ENCODE measurements at regions not wholly inside any gene's neighbourhood (a gene's known extent, or its start where the extent isn't known, plus 50 kb on each side); places are given as distances from the start of the nearest gene placed in this dataset.

GRCh38 chr12:74980510-74980909 lies 229.1 kb downstream of the KCNC2 start:
- no peak overlapping the region for H3K4me3 ChIP-seq
- no peaks in the 10 kb centered on the region for H3K9me3 ChIP-seq
- DNase-seq (ENCODE audit: low spot score in 2 of 2): no peak
- in situ Hi-C loops (cut with MboI; ENCODE audit: low sequenced_read_pairs): no loop called here
- no peaks in the 10 kb centered on the region for H3K4me1 ChIP-seq
- peaks cover 7% of the 10 kb centered on the region for H3K27me3 ChIP-seq (ENCODE audit: low read depth)
- H3K36me3 ChIP-seq (replicated peaks): no peaks in the 10 kb centered on the region

- H3K27me3 ChIP-seq (ENCODE audit: low read depth): peaks cover 7% of the 10 kb centered on the region
- H3K4me1 ChIP-seq: no peaks in the 10 kb centered on the region
- no peaks in the 10 kb centered on the region for H3K36me3 ChIP-seq (replicated peaks)
- no peak for DNase-seq (ENCODE audit: low spot score in 2 of 2)
- in situ Hi-C loops (cut with MboI; ENCODE audit: low sequenced_read_pairs): no loop called here
- H3K9me3 ChIP-seq: no peaks in the 10 kb centered on the region
- H3K4me3 ChIP-seq: no peak overlapping the region
Measured at GRCh38 chr12:74981541-74981940, 228.1 kb downstream of the KCNC2 start.

DNA sequence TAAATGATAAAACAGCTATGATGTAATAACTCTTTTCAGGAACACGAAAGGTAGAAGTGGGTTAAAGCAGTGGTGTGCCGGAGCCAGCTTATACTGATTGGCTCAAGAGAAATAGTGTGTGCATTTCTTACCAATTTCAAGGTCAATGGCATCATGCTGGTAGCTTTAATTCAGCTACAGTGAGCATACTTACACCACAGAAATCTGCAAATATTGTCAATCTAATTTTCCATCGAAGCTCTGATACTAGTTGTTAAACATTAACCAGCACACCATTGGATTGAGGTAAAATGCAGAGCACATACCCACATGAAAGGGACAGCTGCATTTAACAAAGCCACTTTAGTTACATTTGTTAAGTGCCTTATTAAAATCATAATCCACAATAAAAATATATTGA lies 225.7 kb downstream of the KCNC2 start:
- Histone ChIP-seq H3K4me3 (no peak overlapping the region), H3K9me3 (no peaks in the 10 kb centered on the region), H3K4me1 (no peaks in the 10 kb centered on the region), H3K36me3 (replicated peaks) (no peaks in the 10 kb centered on the region), H3K27me3 (ENCODE audit: low read depth) (peaks cover 2% of the 10 kb centered on the region)
- no peak for DNase-seq (ENCODE audit: low spot score in 2 of 2)
- in situ Hi-C loops (cut with MboI; ENCODE audit: low sequenced_read_pairs): no loop called here

- no peak for DNase-seq (ENCODE audit: low spot score in 2 of 2)
- in situ Hi-C loops (cut with MboI; ENCODE audit: low sequenced_read_pairs): no loop called here
- peaks cover 2% of the 10 kb centered on the region for H3K27me3 ChIP-seq (ENCODE audit: low read depth)
Measured at GRCh38 chr12:74984631-74985030, 225.0 kb downstream of the KCNC2 start.

GRCh38 chr12:74985293-74985985 lies 224.2 kb downstream of the KCNC2 start:
- no peak overlapping the region for H3K4me3 ChIP-seq
- H3K36me3 ChIP-seq (replicated peaks): no peaks in the 10 kb centered on the region
- in situ Hi-C loops (cut with MboI; ENCODE audit: low sequenced_read_pairs): no loop called here
- DNase-seq (ENCODE audit: low spot score in 2 of 2): no peak
- peaks cover 2% of the 10 kb centered on the region for H3K27me3 ChIP-seq (ENCODE audit: low read depth)
- H3K9me3 ChIP-seq: no peaks in the 10 kb centered on the region
- H3K4me1 ChIP-seq: no peaks in the 10 kb centered on the region

More at GRCh38 chr12:74984631-74985030, 225.0 kb downstream of the KCNC2 start:
- Histone ChIP-seq H3K4me1 (no peaks in the 10 kb centered on the region), H3K4me3 (no peak overlapping the region), H3K9me3 (no peaks in the 10 kb centered on the region), H3K36me3 (replicated peaks) (no peaks in the 10 kb centered on the region)

- Histone ChIP-seq H3K9me3 (no peaks in the 10 kb centered on the region), H3K27me3 (ENCODE audit: low read depth) (peaks cover 2% of the 10 kb centered on the region), H3K4me1 (no peaks in the 10 kb centered on the region), H3K36me3 (replicated peaks) (no peaks in the 10 kb centered on the region), H3K4me3 (no peak overlapping the region)
- no peak for DNase-seq (ENCODE audit: low spot score in 2 of 2)
- in situ Hi-C loops (cut with MboI; ENCODE audit: low sequenced_read_pairs): no loop called here
Measured at GRCh38 chr12:74985986-74986319, 223.7 kb downstream of the KCNC2 start.

GRCh38 chr12:74988156-74988555 lies 221.5 kb downstream of the KCNC2 start:
- in situ Hi-C loops (cut with MboI; ENCODE audit: low sequenced_read_pairs): no loop called here
- H3K9me3 ChIP-seq: no peaks in the 10 kb centered on the region
- H3K4me1 ChIP-seq: no peaks in the 10 kb centered on the region
- no peak for DNase-seq (ENCODE audit: low spot score in 2 of 2)
- no peak overlapping the region for H3K4me3 ChIP-seq
- no peaks in the 10 kb centered on the region; the same call in 1 of the 2 replicates for H3K27me3 ChIP-seq (ENCODE audit: low read depth)
- no peaks in the 10 kb centered on the region for H3K36me3 ChIP-seq (replicated peaks)
